ENCODE measurements at regions not wholly inside any gene's neighbourhood (a gene's known extent, or its start where the extent isn't known, plus 50 kb on each side); places are given as distances from the start of the nearest gene placed in this dataset.

DNA sequence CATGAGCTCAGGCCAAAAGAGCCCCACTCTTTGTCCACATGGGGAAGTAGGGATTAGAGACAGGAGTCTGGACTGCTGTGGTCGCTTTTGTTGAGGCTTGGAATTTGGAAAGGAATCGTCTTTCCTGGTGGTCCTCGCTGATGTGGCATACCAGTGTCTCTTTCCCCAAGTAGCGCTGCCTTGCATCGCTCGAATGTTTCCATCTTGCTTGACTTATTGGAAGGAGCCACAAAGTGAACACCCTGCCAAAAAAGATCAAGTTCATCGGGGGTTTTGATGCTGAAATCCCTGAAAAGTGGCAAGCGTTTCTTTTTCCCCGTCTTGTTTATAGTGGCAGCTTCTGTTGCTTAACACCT lies 161.3 kb downstream of the MACROH2A1 start:
- no peak overlapping the region for H3K27ac ChIP-seq (ENCODE audit: control insufficient read depth, insufficient read depth)
- ChIA-PET SMC1A (ENCODE audit: uncharacterized antibody, unreplicated experiment) (no interaction called here), RAD21 (ENCODE audit: unreplicated experiment) (no interaction called here), POLR2A (no interaction called here), CTCF (interaction anchor here (0.5 kb wide), 1 partner anchor 1518 kb away, joined by 3 read pairs; no protein-coding TSS in a partner anchor)
- ATAC-seq (no peak), DNase-seq (ENCODE audit: low read depth, low spot score) (no peak), FAIRE-seq (no peak)
- H3K27me3 ChIP-seq (replicated peaks in 1 of 2; ENCODE audit: control insufficient read depth in 2 of 2, insufficient read depth in 2 of 2, low read length in 1 of 2), result no peaks in the 10 kb centered on the region; a peak in 2 of 4 replicates
- intact Hi-C loops (cut with micrococcal nuclease; ENCODE audit: unreplicated experiment) (no loop called here), in situ Hi-C loops (cut with MboI) (no loop called here)
- H3K4me3 ChIP-seq, result no peak overlapping the region
- no peaks in the 10 kb centered on the region for H3K9me3 ChIP-seq (replicated peaks; ENCODE audit: control insufficient read depth, insufficient read depth, low read length)
- no peak overlapping the region for H3K4me2 ChIP-seq (ENCODE audit: control insufficient read depth, insufficient read depth)
- no peaks in the 10 kb centered on the region for H4K20me1 ChIP-seq (ENCODE audit: control insufficient read depth, insufficient read depth)
- H3K79me2 ChIP-seq (ENCODE audit: control insufficient read depth, insufficient read depth, low read length), result no peaks in the 10 kb centered on the region
- H2AFZ ChIP-seq (ENCODE audit: control insufficient read depth, low read depth, low read length), result no peak overlapping the region
- no TSS peak for BruUV-seq (replicated peaks)
- H3K9ac ChIP-seq (ENCODE audit: control insufficient read depth, insufficient read depth, low read length), result no peak overlapping the region
- WGBS (ENCODE audit: insufficient coverage, insufficient replicate concordance, low lambda C conversion rate, missing lambda C conversion rate), result 56% methylated on average over 9 of the region's 9 CpGs
- no peaks in the 10 kb centered on the region for H3K4me1 ChIP-seq (ENCODE audit: control insufficient read depth, insufficient read depth, low read length)
- no peaks in the 10 kb centered on the region for H3K36me3 ChIP-seq (ENCODE audit: control insufficient read depth in 2 of 2, insufficient read depth in 2 of 2, low read length in 1 of 2)
- no peak for TF ChIP-seq WRNIP1 (IDR thresholded peaks at IDR 0.05; ENCODE audit: borderline replicate concordance, low read depth, low read length)
- TF ChIP-seq NR2C1 (IDR thresholded peaks at IDR 0.05), result no peak
- TF ChIP-seq BMI1 (IDR thresholded peaks at IDR 0.05; ENCODE audit: borderline replicate concordance), result no peak
- TF ChIP-seq NFYB (IDR thresholded peaks at IDR 0.05; ENCODE audit: insufficient read depth, low read depth, low read length), result no peak
- TF ChIP-seq ZNF622 (IDR thresholded peaks at IDR 0.05), result no peak
- no peak for TF ChIP-seq TCF3 (IDR thresholded peaks at IDR 0.05; ENCODE audit: borderline replicate concordance, insufficient read depth, low read depth, low read length)
- TF ChIP-seq, protein P1, sequence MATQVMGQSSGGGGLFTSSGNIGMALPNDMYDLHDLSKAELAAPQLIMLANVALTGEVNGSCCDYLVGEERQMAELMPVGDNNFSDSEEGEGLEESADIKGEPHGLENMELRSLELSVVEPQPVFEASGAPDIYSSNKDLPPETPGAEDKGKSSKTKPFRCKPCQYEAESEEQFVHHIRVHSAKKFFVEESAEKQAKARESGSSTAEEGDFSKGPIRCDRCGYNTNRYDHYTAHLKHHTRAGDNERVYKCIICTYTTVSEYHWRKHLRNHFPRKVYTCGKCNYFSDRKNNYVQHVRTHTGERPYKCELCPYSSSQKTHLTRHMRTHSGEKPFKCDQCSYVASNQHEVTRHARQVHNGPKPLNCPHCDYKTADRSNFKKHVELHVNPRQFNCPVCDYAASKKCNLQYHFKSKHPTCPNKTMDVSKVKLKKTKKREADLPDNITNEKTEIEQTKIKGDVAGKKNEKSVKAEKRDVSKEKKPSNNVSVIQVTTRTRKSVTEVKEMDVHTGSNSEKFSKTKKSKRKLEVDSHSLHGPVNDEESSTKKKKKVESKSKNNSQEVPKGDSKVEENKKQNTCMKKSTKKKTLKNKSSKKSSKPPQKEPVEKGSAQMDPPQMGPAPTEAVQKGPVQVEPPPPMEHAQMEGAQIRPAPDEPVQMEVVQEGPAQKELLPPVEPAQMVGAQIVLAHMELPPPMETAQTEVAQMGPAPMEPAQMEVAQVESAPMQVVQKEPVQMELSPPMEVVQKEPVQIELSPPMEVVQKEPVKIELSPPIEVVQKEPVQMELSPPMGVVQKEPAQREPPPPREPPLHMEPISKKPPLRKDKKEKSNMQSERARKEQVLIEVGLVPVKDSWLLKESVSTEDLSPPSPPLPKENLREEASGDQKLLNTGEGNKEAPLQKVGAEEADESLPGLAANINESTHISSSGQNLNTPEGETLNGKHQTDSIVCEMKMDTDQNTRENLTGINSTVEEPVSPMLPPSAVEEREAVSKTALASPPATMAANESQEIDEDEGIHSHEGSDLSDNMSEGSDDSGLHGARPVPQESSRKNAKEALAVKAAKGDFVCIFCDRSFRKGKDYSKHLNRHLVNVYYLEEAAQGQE (IDR thresholded peaks at IDR 0.05; ENCODE audit: low read depth, low read length), result no peak
- no peak for TF ChIP-seq PRDM15 (CRISPR knock-in tag; IDR thresholded peaks at IDR 0.05)
- no peak for TF ChIP-seq GATAD2B (conservative IDR thresholded peaks at IDR 0.05; ENCODE audit: low read depth)
- TF ChIP-seq SIX5 (IDR thresholded peaks at IDR 0.05; ENCODE audit: low read depth, low read length, severe bottlenecking), result no peak
- no peak for TF ChIP-seq USF2 (IDR thresholded peaks at IDR 0.05; ENCODE audit: borderline replicate concordance, low read depth, low read length)
- no peak for TF ChIP-seq STAT3 (IDR thresholded peaks at IDR 0.05; ENCODE audit: low read depth, low read length)
- no peak for TF ChIP-seq DPF2 (IDR thresholded peaks at IDR 0.05)
- TF ChIP-seq SREBF2 (IDR thresholded peaks at IDR 0.05; ENCODE audit: low read length), result no peak
